OCI-LY3 (cell line): ENCODE measurements at regions not wholly inside any gene's neighbourhood (a gene's known extent, or its start where the extent isn't known, plus 50 kb on each side); places are given as distances from the start of the nearest gene placed in this dataset.

Experiments
- EZH2phosphoT487 ChIP-seq: fragments of 200-600 bp; shearing (Covaris generic); IDR thresholded peaks from 2 replicates; pipeline ENCODE4 v1.6.1; 2018; ENCODE audit warnings: antibody characterized with exemption, mixed run types, low read depth
- TF ChIP-seq, protein P1 (sequence below): fragments of 200-600, 300-600 bp; sonication (generic); IDR thresholded peaks from 2 replicates; pipeline ENCODE4 v1.5.1; 2014; ENCODE audit warnings: antibody characterized with exemption, low read length, low read depth

- TF ChIP-seq, protein P1, sequence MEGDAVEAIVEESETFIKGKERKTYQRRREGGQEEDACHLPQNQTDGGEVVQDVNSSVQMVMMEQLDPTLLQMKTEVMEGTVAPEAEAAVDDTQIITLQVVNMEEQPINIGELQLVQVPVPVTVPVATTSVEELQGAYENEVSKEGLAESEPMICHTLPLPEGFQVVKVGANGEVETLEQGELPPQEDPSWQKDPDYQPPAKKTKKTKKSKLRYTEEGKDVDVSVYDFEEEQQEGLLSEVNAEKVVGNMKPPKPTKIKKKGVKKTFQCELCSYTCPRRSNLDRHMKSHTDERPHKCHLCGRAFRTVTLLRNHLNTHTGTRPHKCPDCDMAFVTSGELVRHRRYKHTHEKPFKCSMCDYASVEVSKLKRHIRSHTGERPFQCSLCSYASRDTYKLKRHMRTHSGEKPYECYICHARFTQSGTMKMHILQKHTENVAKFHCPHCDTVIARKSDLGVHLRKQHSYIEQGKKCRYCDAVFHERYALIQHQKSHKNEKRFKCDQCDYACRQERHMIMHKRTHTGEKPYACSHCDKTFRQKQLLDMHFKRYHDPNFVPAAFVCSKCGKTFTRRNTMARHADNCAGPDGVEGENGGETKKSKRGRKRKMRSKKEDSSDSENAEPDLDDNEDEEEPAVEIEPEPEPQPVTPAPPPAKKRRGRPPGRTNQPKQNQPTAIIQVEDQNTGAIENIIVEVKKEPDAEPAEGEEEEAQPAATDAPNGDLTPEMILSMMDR, result no peak
- no peak for TF ChIP-seq EZH2phosphoT487
Observed at GRCh38 chr15:35911052-35911777, 365.2 kb upstream of the DPH6 start.
